Panc1 (cell line): ENCODE measurements at regions not wholly inside any gene's neighbourhood (a gene's known extent, or its start where the extent isn't known, plus 50 kb on each side); places are given as distances from the start of the nearest gene placed in this dataset.

Source experiments
- ATAC-seq: fragments of 200-7000 bp; cut with Tn5 transposase; 2 replicates; pipeline ENCODE4 v1.9.1; 2020; ENCODE audit warnings: mild to moderate bottlenecking, moderate library complexity
- BruUV-seq: library from RNA; stranded (reverse); fragments of 400-500 nt; replicated peaks from 2 replicates; lab custom pipeline; 2021; lab: Mats Ljungman, UMichigan
- CTCF ChIA-PET: fragments of 300-600 bp; sonication (Branson Sonifier 250); formaldehyde crosslinking; loops from one replicate; lab custom pipeline; 2022; ENCODE audit warnings: antibody characterized with exemption; lab: Charles Lee
- POLR2A ChIA-PET: fragments of 300-600 bp; sonication (Branson Sonifier 250); formaldehyde crosslinking; loops from one replicate; lab custom pipeline; 2022; ENCODE audit warnings: antibody characterized with exemption; lab: Charles Lee
- DNase-seq: peaks from one replicate; pipeline ENCODE4 v3.0.0-alpha.2; 2010; ENCODE audit warnings: low read depth, low spot score
- H3K27ac ChIP-seq: 2 replicates; pipeline ENCODE4 v1.5.1; 2011; ENCODE audit warnings: mild to moderate bottlenecking, low read length, inconsistent platforms
- H3K27me3 ChIP-seq: fragments of 200-500 bp; sonication (Bioruptor generic); 2 replicates; pipeline ENCODE4 v1.6.0; 2014; ENCODE audit warnings: low read length, inconsistent platforms; ENCODE audit not compliant: control insufficient read depth, insufficient read depth
- H3K36me3 ChIP-seq: fragments of 200-500 bp; sonication (Bioruptor generic); 2 replicates; pipeline ENCODE4 v1.5.1; 2014; ENCODE audit warnings: inconsistent platforms, mild to moderate bottlenecking, low read length, moderate library complexity; ENCODE audit not compliant: control insufficient read depth, insufficient read depth
- H3K4me1 ChIP-seq: 2 replicates; pipeline ENCODE4 v1.5.1; 2011; ENCODE audit warnings: inconsistent platforms, mild to moderate bottlenecking, low read length, moderate library complexity; ENCODE audit not compliant: control insufficient read depth, insufficient read depth
- H3K4me3 ChIP-seq, 2 experiments: 2 replicates each; pipeline ENCODE4 v1.5.1; 2011 to 2012; ENCODE audit warnings: low read depth in 2 of 2, low read length in 2 of 2, mild to moderate bottlenecking in 2 of 2, inconsistent platforms in 1 of 2, moderate library complexity in 1 of 2
- H3K9me3 ChIP-seq: fragments of 200-500 bp; sonication (Bioruptor generic); 2 replicates; pipeline ENCODE4 v1.5.1; 2014; ENCODE audit warnings: low read depth, mild to moderate bottlenecking, inconsistent platforms, low read length, moderate library complexity; ENCODE audit not compliant: control insufficient read depth, insufficient read depth
- CTCF ChIP-seq: fragments of 450-650 bp; IDR thresholded peaks from 2 replicates; pipeline ENCODE4 v1.5.1; 2017; ENCODE audit warnings: mild to moderate bottlenecking
- POLR2AphosphoS5 ChIP-seq: IDR thresholded peaks from 2 replicates; pipeline ENCODE4 v1.6.1; 2012; ENCODE audit warnings: mild to moderate bottlenecking, low read depth, low read length, moderate library complexity
- REST ChIP-seq, 2 experiments: IDR thresholded peaks; 2 replicates each; pipeline ENCODE4 v1.6.1; 2011 to 2012; ENCODE audit warnings: low read depth in 2 of 2, control low read depth in 1 of 2, low read length in 1 of 2, mild to moderate bottlenecking in 1 of 2, moderate library complexity in 1 of 2; ENCODE audit not compliant: insufficient read depth in 1 of 2
- SIN3A ChIP-seq: IDR thresholded peaks from 2 replicates; pipeline ENCODE4 v1.6.1; 2012; ENCODE audit warnings: low read depth, mild to moderate bottlenecking, low read length, moderate library complexity, borderline replicate concordance; ENCODE audit not compliant: insufficient read depth
- TCF7L2 ChIP-seq: IDR thresholded peaks from 2 replicates; pipeline ENCODE4 v1.6.1; 2011; ENCODE audit warnings: mild to moderate bottlenecking, low read depth, low read length, inconsistent platforms
- in situ Hi-C: cut with HindIII; loops from 2 replicates; pipeline ENCODE4 v1.10.0; 2016; ENCODE audit warnings: low sequenced_read_pairs, low pct_unique_long_range_greater_than_20kb
- intact Hi-C: fragments of 100-400 bp; cut with micrococcal nuclease; formaldehyde crosslinking; loops from one replicate; pipeline ENCODE4 v1.10.0; 2022; ENCODE audit not compliant: unreplicated experiment

GRCh38 chr2:211113334-211114175 is 557.2 kb downstream of the CPS1 start:
- no peak for TF ChIP-seq SIN3A
- no peak for TF ChIP-seq POLR2AphosphoS5
- TF ChIP-seq CTCF, result no peak
- no peak for TF ChIP-seq TCF7L2
- no peak for TF ChIP-seq REST (IDR thresholded peaks at IDR 0.05; ENCODE audit: insufficient read depth in 1 of 2, low read depth in 2 of 2, low read length in 1 of 2)
- H3K4me3 ChIP-seq, result no peak overlapping the region
- intact Hi-C loops, result no loop called here
- CTCF ChIA-PET, result interaction anchor here (0.6 kb wide), 1 partner anchor 495 kb away, joined by 3 read pairs; no protein-coding TSS in a partner anchor
- no peaks in the 10 kb centered on the region for H3K36me3 ChIP-seq
- no peak overlapping the region; the same call in 1 of the 2 replicates for H3K27ac ChIP-seq
- no peaks in the 10 kb centered on the region for H3K27me3 ChIP-seq
- in situ Hi-C loops, result no loop called here
- POLR2A ChIA-PET, result no interaction called here
- ATAC-seq (no peak), DNase-seq (no peak)
- BruUV-seq, result no TSS peak
- no peaks in the 10 kb centered on the region for H3K9me3 ChIP-seq
- H3K4me1 ChIP-seq, result no peaks in the 10 kb centered on the region

GRCh38 chr2:211114826-211115455 is 558.5 kb downstream of the CPS1 start:
- no peak for TF ChIP-seq POLR2AphosphoS5
- no peak for TF ChIP-seq TCF7L2
- TF ChIP-seq SIN3A, result no peak
- TF ChIP-seq CTCF, result no peak
- no peak for TF ChIP-seq REST (IDR thresholded peaks at IDR 0.05; ENCODE audit: insufficient read depth in 1 of 2, low read depth in 2 of 2, low read length in 1 of 2)
- Histone ChIP-seq H3K9me3 (no peaks in the 10 kb centered on the region), H3K36me3 (no peaks in the 10 kb centered on the region), H3K27me3 (no peaks in the 10 kb centered on the region), H3K4me3 (no peak overlapping the region), H3K4me1 (no peaks in the 10 kb centered on the region), H3K27ac (no peak overlapping the region)
- in situ Hi-C loops, result no loop called here
- ChIA-PET POLR2A (no interaction called here), CTCF (no interaction called here)
- ATAC-seq (no peak), DNase-seq (no peak)
- no TSS peak for BruUV-seq
- intact Hi-C loops, result no loop called here
